ENCODE measurements at regions not wholly inside any gene's neighbourhood (a gene's known extent, or its start where the extent isn't known, plus 50 kb on each side); places are given as distances from the start of the nearest gene placed in this dataset.

DNA sequence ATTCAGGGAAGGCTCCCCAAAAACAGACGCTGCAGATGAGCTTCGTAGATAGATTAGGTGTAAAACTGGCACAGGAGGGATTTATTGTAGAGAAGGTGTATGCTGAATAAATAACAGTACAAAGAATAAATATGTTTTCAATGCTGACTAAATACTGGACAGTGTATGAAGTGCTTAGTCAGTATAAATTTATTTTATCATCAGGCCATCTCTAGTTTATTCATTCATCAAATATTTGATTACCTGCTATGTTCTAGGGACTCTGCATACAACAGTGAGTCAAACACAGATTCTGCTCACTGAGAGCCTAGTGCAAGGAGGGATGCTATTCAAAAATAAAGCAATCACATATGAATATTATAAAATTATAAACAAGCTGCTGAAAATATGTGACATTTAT, 63.6 kb upstream of the TSPAN5 start:
- no peak for FAIRE-seq
- dilution Hi-C loops (cut with MboI; ENCODE audit: extremely low pct_ligation_motif_present, low sequenced_read_pairs) = no loop called here
- Histone ChIP-seq H3K4me3 (ENCODE audit: control insufficient read depth in 2 of 3, extremely low read depth in 1 of 3, insufficient read depth in 2 of 3, low read depth in 1 of 3, low read length in 3 of 3) (no peak overlapping the region), H3K79me2 (ENCODE audit: control insufficient read depth, insufficient read depth, low read length) (no peaks in the 10 kb centered on the region), H3K9me3 (ENCODE audit: control insufficient read depth, low read depth, low read length) (no peaks in the 10 kb centered on the region), H3K27me3 (ENCODE audit: control insufficient read depth, extremely low read depth, insufficient read depth, low read length) (no peaks in the 10 kb centered on the region), H3K4me1 (ENCODE audit: control insufficient read depth, extremely low read depth, insufficient read depth, low read length) (peaks cover 10% of the 10 kb centered on the region), H4K20me1 (ENCODE audit: control insufficient read depth, extremely low read depth, insufficient read depth, low read length) (no peaks in the 10 kb centered on the region), H3K36me3 (ENCODE audit: control insufficient read depth in 2 of 2, extremely low read depth in 1 of 2, insufficient read depth in 2 of 2, low read length in 2 of 2) (no peaks in the 10 kb centered on the region), H3K4me2 (ENCODE audit: control insufficient read depth, extremely low read depth, insufficient read depth, low read depth, low read length) (no peak overlapping the region), H2AFZ (ENCODE audit: control insufficient read depth, low read length) (no peak overlapping the region), H3K9me1 (ENCODE audit: control insufficient read depth, extremely low read depth, insufficient read depth, low read length) (no peaks in the 10 kb centered on the region), H3K27ac (ENCODE audit: control insufficient read depth, insufficient read depth, low read length) (no peak overlapping the region), H3K9ac (ENCODE audit: control insufficient read depth, extremely low read depth, insufficient read depth, low read length) (no peak overlapping the region)
- TF ChIP-seq EZH2 (IDR thresholded peaks at IDR 0.05; ENCODE audit: low read length) = no peak
- TF ChIP-seq, protein P1, sequence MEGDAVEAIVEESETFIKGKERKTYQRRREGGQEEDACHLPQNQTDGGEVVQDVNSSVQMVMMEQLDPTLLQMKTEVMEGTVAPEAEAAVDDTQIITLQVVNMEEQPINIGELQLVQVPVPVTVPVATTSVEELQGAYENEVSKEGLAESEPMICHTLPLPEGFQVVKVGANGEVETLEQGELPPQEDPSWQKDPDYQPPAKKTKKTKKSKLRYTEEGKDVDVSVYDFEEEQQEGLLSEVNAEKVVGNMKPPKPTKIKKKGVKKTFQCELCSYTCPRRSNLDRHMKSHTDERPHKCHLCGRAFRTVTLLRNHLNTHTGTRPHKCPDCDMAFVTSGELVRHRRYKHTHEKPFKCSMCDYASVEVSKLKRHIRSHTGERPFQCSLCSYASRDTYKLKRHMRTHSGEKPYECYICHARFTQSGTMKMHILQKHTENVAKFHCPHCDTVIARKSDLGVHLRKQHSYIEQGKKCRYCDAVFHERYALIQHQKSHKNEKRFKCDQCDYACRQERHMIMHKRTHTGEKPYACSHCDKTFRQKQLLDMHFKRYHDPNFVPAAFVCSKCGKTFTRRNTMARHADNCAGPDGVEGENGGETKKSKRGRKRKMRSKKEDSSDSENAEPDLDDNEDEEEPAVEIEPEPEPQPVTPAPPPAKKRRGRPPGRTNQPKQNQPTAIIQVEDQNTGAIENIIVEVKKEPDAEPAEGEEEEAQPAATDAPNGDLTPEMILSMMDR (optimal IDR thresholded peaks at IDR 0.05 in 1 of 3, IDR thresholded peaks at IDR 0.05 in 1 of 3, conservative IDR thresholded peaks at IDR 0.05 in 1 of 3; ENCODE audit: extremely low read depth in 1 of 3, insufficient read depth in 2 of 3, low read length in 3 of 3) = no peak
- no peak for DNase-seq (ENCODE audit: low read depth, low spot score)

- no peak overlapping the region for H3K27ac ChIP-seq (ENCODE audit: control insufficient read depth, insufficient read depth, low read length)
- TF ChIP-seq EZH2 (IDR thresholded peaks at IDR 0.05; ENCODE audit: low read length) = no peak
- TF ChIP-seq, protein P1 (optimal IDR thresholded peaks at IDR 0.05 in 1 of 3, IDR thresholded peaks at IDR 0.05 in 1 of 3, conservative IDR thresholded peaks at IDR 0.05 in 1 of 3; ENCODE audit: extremely low read depth in 1 of 3, insufficient read depth in 2 of 3, low read length in 3 of 3) = no peak
- H2AFZ ChIP-seq (ENCODE audit: control insufficient read depth, low read length) = no peak overlapping the region
- DNase-seq (ENCODE audit: low read depth, low spot score) (peak; percentile 50), FAIRE-seq (peak; percentile 75)
- peaks cover 10% of the 10 kb centered on the region for H3K4me1 ChIP-seq (ENCODE audit: control insufficient read depth, extremely low read depth, insufficient read depth, low read length)
- H4K20me1 ChIP-seq (ENCODE audit: control insufficient read depth, extremely low read depth, insufficient read depth, low read length) = no peaks in the 10 kb centered on the region
- H3K79me2 ChIP-seq (ENCODE audit: control insufficient read depth, insufficient read depth, low read length) = no peaks in the 10 kb centered on the region
- no peak overlapping the region for H3K9ac ChIP-seq (ENCODE audit: control insufficient read depth, extremely low read depth, insufficient read depth, low read length)
- H3K4me2 ChIP-seq (ENCODE audit: control insufficient read depth, extremely low read depth, insufficient read depth, low read depth, low read length) = no peak overlapping the region
- no peaks in the 10 kb centered on the region for H3K9me3 ChIP-seq (ENCODE audit: control insufficient read depth, low read depth, low read length)
- H3K4me3 ChIP-seq (ENCODE audit: control insufficient read depth in 2 of 3, extremely low read depth in 1 of 3, insufficient read depth in 2 of 3, low read depth in 1 of 3, low read length in 3 of 3) = no peak overlapping the region
- H3K36me3 ChIP-seq (ENCODE audit: control insufficient read depth in 2 of 2, extremely low read depth in 1 of 2, insufficient read depth in 2 of 2, low read length in 2 of 2) = no peaks in the 10 kb centered on the region
- H3K9me1 ChIP-seq (ENCODE audit: control insufficient read depth, extremely low read depth, insufficient read depth, low read length) = no peaks in the 10 kb centered on the region
- dilution Hi-C loops (cut with MboI; ENCODE audit: extremely low pct_ligation_motif_present, low sequenced_read_pairs) = no loop called here
- H3K27me3 ChIP-seq (ENCODE audit: control insufficient read depth, extremely low read depth, insufficient read depth, low read length) = no peaks in the 10 kb centered on the region
Observed at GRCh38 chr4:98720871-98721480, 62.6 kb upstream of the TSPAN5 start.
